Astrocyte of the cerebellum (primary cell): ENCODE measurements at regions not wholly inside any gene's neighbourhood (a gene's known extent, or its start where the extent isn't known, plus 50 kb on each side); places are given as distances from the start of the nearest gene placed in this dataset.

Source experiments
- DNase-seq: peaks from one replicate; pipeline ENCODE4 v3.0.0-alpha.2; 2011; ENCODE audit warnings: low read depth
- H3K4me3 ChIP-seq: 2 replicates; pipeline ENCODE4 v1.5.1; 2011; ENCODE audit warnings: mild to moderate bottlenecking, low read depth, low read length, moderate library complexity
- in situ Hi-C: cut with HindIII; loops from 2 replicates; pipeline ENCODE4 v1.10.0; 2017; ENCODE audit warnings: low sequenced_read_pairs
- TF ChIP-seq, protein P1 (sequence below): IDR thresholded peaks from 2 replicates; pipeline ENCODE4 v1.5.1; 2012; ENCODE audit warnings: low read length, low read depth, moderate library complexity, mild to moderate bottlenecking; ENCODE audit errors: missing control alignments

DNA sequence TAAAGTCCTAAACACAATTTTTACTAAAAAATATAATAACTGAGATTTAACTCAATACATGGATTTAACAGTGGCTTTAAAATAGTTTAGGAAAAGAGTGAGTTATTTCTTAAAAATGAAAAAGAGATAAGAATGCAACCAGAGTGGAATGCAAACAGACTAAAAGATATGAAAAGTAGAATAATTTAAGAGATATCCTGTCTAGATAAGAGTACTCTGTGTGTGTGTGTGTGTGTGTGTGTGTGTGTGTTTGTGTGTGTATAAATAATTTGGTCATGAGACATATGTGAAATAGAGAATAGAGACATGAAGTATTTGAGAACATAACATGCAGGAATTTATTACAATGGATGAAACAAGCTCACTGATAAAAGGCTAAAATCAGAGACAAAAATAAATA is 986.9 kb upstream of the CHORDC1 start:
- in situ Hi-C loops: no loop called here
- no peak for DNase-seq
- no peak overlapping the region for H3K4me3 ChIP-seq
- TF ChIP-seq, protein P1, sequence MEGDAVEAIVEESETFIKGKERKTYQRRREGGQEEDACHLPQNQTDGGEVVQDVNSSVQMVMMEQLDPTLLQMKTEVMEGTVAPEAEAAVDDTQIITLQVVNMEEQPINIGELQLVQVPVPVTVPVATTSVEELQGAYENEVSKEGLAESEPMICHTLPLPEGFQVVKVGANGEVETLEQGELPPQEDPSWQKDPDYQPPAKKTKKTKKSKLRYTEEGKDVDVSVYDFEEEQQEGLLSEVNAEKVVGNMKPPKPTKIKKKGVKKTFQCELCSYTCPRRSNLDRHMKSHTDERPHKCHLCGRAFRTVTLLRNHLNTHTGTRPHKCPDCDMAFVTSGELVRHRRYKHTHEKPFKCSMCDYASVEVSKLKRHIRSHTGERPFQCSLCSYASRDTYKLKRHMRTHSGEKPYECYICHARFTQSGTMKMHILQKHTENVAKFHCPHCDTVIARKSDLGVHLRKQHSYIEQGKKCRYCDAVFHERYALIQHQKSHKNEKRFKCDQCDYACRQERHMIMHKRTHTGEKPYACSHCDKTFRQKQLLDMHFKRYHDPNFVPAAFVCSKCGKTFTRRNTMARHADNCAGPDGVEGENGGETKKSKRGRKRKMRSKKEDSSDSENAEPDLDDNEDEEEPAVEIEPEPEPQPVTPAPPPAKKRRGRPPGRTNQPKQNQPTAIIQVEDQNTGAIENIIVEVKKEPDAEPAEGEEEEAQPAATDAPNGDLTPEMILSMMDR: no peak

GRCh38 chr11:91209306-91209705 is 986.5 kb upstream of the CHORDC1 start:
- TF ChIP-seq, protein P1: no peak
- H3K4me3 ChIP-seq: no peak overlapping the region
- no peak for DNase-seq
- in situ Hi-C loops: no loop called here

DNA sequence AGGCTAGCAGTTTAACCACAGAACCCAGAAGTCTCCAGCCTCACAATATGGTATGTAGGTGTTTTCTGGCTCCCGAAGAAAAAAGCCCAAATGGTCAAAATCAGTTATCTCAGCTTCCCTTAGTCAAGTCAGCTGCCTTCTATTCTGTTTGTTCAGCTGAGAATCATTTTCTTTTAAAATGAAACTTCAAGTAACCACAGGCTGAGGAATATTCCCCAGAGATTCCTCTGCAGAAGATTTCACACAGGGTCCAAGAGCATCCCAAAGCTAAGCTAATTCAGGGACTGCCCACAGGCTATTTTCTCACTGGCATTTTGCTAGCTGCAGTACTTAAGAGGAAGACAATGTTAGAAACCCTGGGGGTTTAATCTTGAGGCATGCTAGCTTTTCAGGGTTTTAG is 977.0 kb upstream of the CHORDC1 start:
- no peak overlapping the region for H3K4me3 ChIP-seq
- peak; percentile 11 for DNase-seq
- in situ Hi-C loops: no loop called here
- TF ChIP-seq, protein P1: no peak

DNA sequence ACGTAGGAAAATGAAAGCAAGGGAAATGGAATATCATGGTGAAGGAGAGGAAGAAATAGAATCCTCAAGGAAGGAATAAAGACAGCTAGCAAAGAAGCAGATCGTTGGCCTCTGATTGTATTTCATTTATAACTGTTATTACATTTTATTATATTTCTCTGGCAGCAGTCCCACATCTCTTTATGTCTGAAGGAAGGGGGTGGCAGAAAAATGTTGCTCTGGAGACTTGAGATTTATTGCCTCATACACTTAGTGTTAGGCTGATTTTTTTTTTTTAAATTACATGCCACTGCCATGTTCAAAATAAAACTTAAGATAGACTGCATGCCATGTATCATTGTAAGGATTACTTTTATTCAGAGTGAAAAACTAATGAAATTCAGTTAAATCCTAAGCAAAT is 971.7 kb upstream of the CHORDC1 start:
- TF ChIP-seq, protein P1: no peak
- no peak overlapping the region for H3K4me3 ChIP-seq
- DNase-seq: no peak
- in situ Hi-C loops: no loop called here

DNA sequence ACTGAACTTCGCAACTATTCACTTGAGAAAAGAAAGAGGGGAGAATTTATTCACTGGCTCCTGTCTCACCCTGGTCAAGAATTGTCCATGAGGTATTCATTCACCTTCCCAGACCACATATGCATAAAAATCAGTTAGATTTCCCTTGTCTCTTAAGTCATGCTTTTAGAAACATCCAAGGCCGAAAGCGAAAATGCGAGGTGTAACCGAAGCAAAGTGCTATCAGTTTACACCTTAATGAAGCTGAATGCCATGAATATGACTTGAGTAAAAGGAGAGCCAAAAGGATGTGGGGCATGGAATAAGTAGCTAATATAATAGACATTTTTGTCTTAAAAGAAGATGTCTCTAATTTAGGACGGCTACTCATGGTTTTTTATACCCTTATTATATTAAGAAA is 965.6 kb upstream of the CHORDC1 start:
- no peak overlapping the region for H3K4me3 ChIP-seq
- no peak for DNase-seq
- in situ Hi-C loops: no loop called here
- TF ChIP-seq, protein P1: no peak

DNA sequence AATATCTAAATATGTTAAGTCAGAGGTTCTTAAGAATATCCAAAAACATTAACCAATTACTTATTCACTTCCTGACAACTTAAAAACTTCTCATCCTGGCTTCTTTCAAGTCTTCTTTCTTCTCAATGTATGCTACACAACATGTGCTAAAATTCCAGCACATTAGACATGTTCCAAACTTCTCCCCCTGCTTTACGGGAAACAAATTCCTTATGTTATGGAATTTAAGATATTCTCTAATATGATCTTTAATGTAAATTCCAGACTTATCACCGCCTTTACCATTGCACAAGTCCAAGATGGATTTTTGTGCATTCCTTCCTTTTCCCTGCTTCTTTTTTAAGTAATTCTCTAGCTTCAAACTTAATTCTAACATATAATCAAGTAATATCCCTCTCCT is 964.5 kb upstream of the CHORDC1 start:
- in situ Hi-C loops: no loop called here
- H3K4me3 ChIP-seq: no peak overlapping the region
- DNase-seq: no peak
- TF ChIP-seq, protein P1: no peak

GRCh38 chr11:91178366-91178765 is 955.5 kb upstream of the CHORDC1 start:
- DNase-seq: no peak
- TF ChIP-seq, protein P1: no peak
- in situ Hi-C loops: no loop called here
- H3K4me3 ChIP-seq: no peak overlapping the region
